Kidney tubule cell (primary cell): ENCODE measurements at regions not wholly inside any gene's neighbourhood (a gene's known extent, or its start where the extent isn't known, plus 50 kb on each side); places are given as distances from the start of the nearest gene placed in this dataset.
A peak's percentile ranks its signal among the peaks of the same experiment; 100 is the strongest.
"Not testable (repeated sequence)": the region's sequence is repeated elsewhere in the genome, so short reads cannot be mapped to it uniquely, and the experiment has no call there.

Experiments used
- DNase-seq: peaks from one replicate; pipeline ENCODE4 v3.0.0-alpha.2; 2018; ENCODE audit warnings: low spot score

GRCh38 chr11:25515576-25515975 is 816.4 kb upstream of the ANO3 start:
- DNase-seq, result no peak

- DNase-seq, result no peak
Measured at GRCh38 chr11:25520459-25520858, 811.5 kb upstream of the ANO3 start.

GRCh38 chr11:25527841-25528240 is 804.1 kb upstream of the ANO3 start:
- DNase-seq, result no peak

GRCh38 chr11:25529572-25529971 is 802.4 kb upstream of the ANO3 start:
- no peak for DNase-seq

GRCh38 chr11:25535467-25536272 is 796.3 kb upstream of the ANO3 start:
- DNase-seq, result no peak

GRCh38 chr11:25536289-25536688 is 795.6 kb upstream of the ANO3 start:
- no peak for DNase-seq

GRCh38 chr11:25537393-25537792 is 794.5 kb upstream of the ANO3 start:
- DNase-seq, result no peak

- no peak for DNase-seq
Measured at GRCh38 chr11:25547292-25547691, 784.6 kb upstream of the ANO3 start.

- no peak for DNase-seq
Measured at GRCh38 chr11:25562417-25562816, 769.5 kb upstream of the ANO3 start.

GRCh38 chr11:25565846-25566245 is 766.1 kb upstream of the ANO3 start:
- no peak for DNase-seq

GRCh38 chr11:25566298-25567200 is 765.4 kb upstream of the ANO3 start:
- DNase-seq, result no peak

GRCh38 chr11:25576320-25576719 is 755.6 kb upstream of the ANO3 start:
- no peak for DNase-seq

GRCh38 chr11:25579554-25579953 is 752.4 kb upstream of the ANO3 start:
- DNase-seq, result not testable (repeated sequence)

GRCh38 chr11:25583596-25583995 is 748.3 kb upstream of the ANO3 start:
- DNase-seq, result no peak

- no peak for DNase-seq
Measured at GRCh38 chr11:25587496-25587895, 744.4 kb upstream of the ANO3 start.

- DNase-seq, result no peak
Measured at GRCh38 chr11:25593221-25593620, 738.7 kb upstream of the ANO3 start.

- DNase-seq, result peak; percentile 1
Measured at GRCh38 chr11:25596701-25597100, 735.2 kb upstream of the ANO3 start.

GRCh38 chr11:25597696-25598095 is 734.2 kb upstream of the ANO3 start:
- DNase-seq, result no peak

- no peak for DNase-seq
Measured at GRCh38 chr11:25602149-25602548, 729.8 kb upstream of the ANO3 start.

- DNase-seq, result no peak
Measured at GRCh38 chr11:25602959-25603358, 729.0 kb upstream of the ANO3 start.

- DNase-seq, result no peak
Measured at GRCh38 chr11:25612806-25613205, 719.1 kb upstream of the ANO3 start.

- no peak for DNase-seq
Measured at GRCh38 chr11:25613451-25613850, 718.5 kb upstream of the ANO3 start.

- no peak for DNase-seq
Measured at GRCh38 chr11:25613865-25614264, 718.1 kb upstream of the ANO3 start.
